ENCODE measurements at regions not wholly inside any gene's neighbourhood (a gene's known extent, or its start where the extent isn't known, plus 50 kb on each side); places are given as distances from the start of the nearest gene placed in this dataset.

GRCh38 chr20:47865912-47866311 is 80.6 kb upstream of the SULF2 start:
- no peaks in the 10 kb centered on the region for H3K36me3 ChIP-seq
- no peak overlapping the region for H3K4me3 ChIP-seq (ENCODE audit: low read depth, low read length)
- TF ChIP-seq, protein P1, sequence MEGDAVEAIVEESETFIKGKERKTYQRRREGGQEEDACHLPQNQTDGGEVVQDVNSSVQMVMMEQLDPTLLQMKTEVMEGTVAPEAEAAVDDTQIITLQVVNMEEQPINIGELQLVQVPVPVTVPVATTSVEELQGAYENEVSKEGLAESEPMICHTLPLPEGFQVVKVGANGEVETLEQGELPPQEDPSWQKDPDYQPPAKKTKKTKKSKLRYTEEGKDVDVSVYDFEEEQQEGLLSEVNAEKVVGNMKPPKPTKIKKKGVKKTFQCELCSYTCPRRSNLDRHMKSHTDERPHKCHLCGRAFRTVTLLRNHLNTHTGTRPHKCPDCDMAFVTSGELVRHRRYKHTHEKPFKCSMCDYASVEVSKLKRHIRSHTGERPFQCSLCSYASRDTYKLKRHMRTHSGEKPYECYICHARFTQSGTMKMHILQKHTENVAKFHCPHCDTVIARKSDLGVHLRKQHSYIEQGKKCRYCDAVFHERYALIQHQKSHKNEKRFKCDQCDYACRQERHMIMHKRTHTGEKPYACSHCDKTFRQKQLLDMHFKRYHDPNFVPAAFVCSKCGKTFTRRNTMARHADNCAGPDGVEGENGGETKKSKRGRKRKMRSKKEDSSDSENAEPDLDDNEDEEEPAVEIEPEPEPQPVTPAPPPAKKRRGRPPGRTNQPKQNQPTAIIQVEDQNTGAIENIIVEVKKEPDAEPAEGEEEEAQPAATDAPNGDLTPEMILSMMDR (IDR thresholded peaks at IDR 0.05; ENCODE audit: low read depth, low read length), result no peak
- peaks cover 9% of the 10 kb centered on the region for H3K9me3 ChIP-seq (ENCODE audit: severe bottlenecking)
- no peaks in the 10 kb centered on the region for H3K27me3 ChIP-seq (ENCODE audit: insufficient read depth, low read depth, severe bottlenecking)
- H3K27ac ChIP-seq, result no peak overlapping the region
- no peak for DNase-seq

DNA sequence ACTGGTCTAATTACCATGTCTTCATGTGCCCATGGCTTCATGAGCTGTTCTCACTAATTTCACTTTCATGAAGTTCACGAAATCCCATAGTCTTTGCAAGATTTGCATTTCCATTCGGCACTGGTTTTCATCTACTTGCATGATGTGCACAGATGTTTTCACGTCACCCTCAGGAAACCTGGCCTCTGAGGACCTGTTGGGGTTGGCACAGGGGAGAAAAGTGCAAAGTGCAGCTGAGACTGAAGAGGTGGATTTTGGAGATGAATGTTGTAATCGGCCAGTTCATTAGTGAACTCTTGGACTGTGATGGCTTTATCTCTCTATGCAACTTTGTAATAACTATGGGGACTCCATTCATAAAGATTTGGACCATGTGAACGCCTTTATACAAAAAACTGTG is 80.2 kb upstream of the SULF2 start:
- Histone ChIP-seq H3K36me3 (no peaks in the 10 kb centered on the region), H3K27ac (no peak overlapping the region), H3K27me3 (ENCODE audit: insufficient read depth, low read depth, severe bottlenecking) (no peaks in the 10 kb centered on the region), H3K9me3 (ENCODE audit: severe bottlenecking) (peaks cover 9% of the 10 kb centered on the region), H3K4me3 (ENCODE audit: low read depth, low read length) (no peak overlapping the region)
- no peak for DNase-seq
- TF ChIP-seq, protein P1 (IDR thresholded peaks at IDR 0.05; ENCODE audit: low read depth, low read length), result no peak

DNA sequence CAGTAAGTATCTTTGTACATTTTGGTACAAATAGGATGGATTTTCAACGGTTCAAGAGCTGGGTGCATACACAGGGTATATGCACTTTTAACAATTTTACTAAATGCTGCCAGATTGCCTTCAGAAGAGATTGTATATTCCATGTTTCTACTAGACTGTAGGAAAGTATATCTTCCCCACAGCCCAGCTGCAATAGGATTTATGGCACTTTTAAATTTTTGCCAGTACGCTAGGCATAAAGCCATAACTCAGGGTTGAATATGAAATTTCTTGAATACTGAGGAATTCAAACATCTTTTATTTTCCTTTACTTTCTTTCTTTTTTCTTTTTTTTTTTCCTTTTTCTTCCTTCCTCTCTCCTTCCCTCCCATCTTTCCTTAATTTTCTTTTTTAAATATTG is 78.7 kb upstream of the SULF2 start:
- no peaks in the 10 kb centered on the region for H3K27me3 ChIP-seq (ENCODE audit: insufficient read depth, low read depth, severe bottlenecking)
- no peak overlapping the region for H3K4me3 ChIP-seq (ENCODE audit: low read depth, low read length)
- TF ChIP-seq, protein P1 (IDR thresholded peaks at IDR 0.05; ENCODE audit: low read depth, low read length), result no peak
- H3K27ac ChIP-seq, result no peak overlapping the region
- peaks cover 9% of the 10 kb centered on the region for H3K9me3 ChIP-seq (ENCODE audit: severe bottlenecking)
- no peaks in the 10 kb centered on the region for H3K36me3 ChIP-seq
- DNase-seq, result no peak

GRCh38 chr20:47863315-47863965 is 78.2 kb upstream of the SULF2 start:
- TF ChIP-seq, protein P1 (IDR thresholded peaks at IDR 0.05; ENCODE audit: low read depth, low read length), result no peak
- Histone ChIP-seq H3K9me3 (ENCODE audit: severe bottlenecking) (peaks cover 9% of the 10 kb centered on the region), H3K27ac (peak overlapping the region; percentile 14; the same call in 1 of the 2 replicates), H3K27me3 (ENCODE audit: insufficient read depth, low read depth, severe bottlenecking) (no peaks in the 10 kb centered on the region), H3K36me3 (no peaks in the 10 kb centered on the region), H3K4me3 (ENCODE audit: low read depth, low read length) (no peak overlapping the region)
- no peak for DNase-seq

DNA sequence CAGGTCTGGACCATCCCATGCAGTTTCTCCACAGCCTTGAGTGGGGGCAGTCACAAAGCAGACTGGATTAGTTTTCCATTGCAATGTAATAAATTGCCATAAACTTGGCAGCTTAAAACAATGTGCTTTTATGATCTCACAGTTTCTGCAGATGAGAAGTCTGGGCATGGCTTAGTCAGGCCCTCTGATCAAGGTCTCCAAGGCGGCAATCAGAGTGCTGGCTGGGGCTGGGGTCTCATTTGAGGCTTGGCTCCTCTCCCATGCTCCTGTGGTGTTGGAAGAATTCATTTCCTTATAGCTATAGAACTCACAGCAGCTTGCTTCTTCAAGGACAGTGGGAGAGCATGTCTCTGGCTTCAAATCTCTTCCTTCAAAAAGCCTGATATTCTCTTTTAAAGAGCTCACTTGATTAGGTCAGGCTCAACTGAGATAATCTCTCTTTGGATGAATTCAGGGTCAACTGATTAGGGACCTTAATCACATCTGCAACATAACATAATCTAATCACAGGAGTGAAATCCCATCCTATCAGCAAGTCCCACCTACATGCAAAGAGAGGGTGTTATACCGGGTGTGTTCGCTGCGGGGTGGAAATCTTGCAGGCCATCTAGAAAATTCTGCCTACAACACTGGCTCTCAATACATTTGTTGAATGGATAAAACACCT is 77.4 kb upstream of the SULF2 start:
- H3K9me3 ChIP-seq (ENCODE audit: severe bottlenecking), result peaks cover 9% of the 10 kb centered on the region
- H3K36me3 ChIP-seq, result no peaks in the 10 kb centered on the region
- DNase-seq, result no peak
- TF ChIP-seq, protein P1 (IDR thresholded peaks at IDR 0.05; ENCODE audit: low read depth, low read length), result no peak
- no peak overlapping the region for H3K4me3 ChIP-seq (ENCODE audit: low read depth, low read length)
- peak overlapping the region; percentile 14; the same call in 1 of the 2 replicates for H3K27ac ChIP-seq
- H3K27me3 ChIP-seq (ENCODE audit: insufficient read depth, low read depth, severe bottlenecking), result no peaks in the 10 kb centered on the region

Data from WERI-Rb-1 (cell line).